Ovary (tissue), 3 donors: ENCODE measurements at regions not wholly inside any gene's neighbourhood (a gene's known extent, or its start where the extent isn't known, plus 50 kb on each side); places are given as distances from the start of the nearest gene placed in this dataset.

Source experiments
- EP300 ChIP-seq: sonication (generic); formaldehyde crosslinking; IDR thresholded peaks from one replicate; pipeline ENCODE4 v1.6.1; 2017; ENCODE audit warnings: antibody characterized with exemption
- TF ChIP-seq, protein P1 (sequence below), 3 donors: fragments of 450-650 bp in 2 of 3; fragments of 200-600 bp in 1 of 3; IDR thresholded peaks; one replicate each; pipeline versions ENCODE4 v1.5.1 to v1.8.0; 2016 to 2022; ENCODE audit warnings: antibody characterized with exemption in 3 of 3, mild to moderate bottlenecking in 1 of 3
- donor health status: DM: no; HTN: no; CAD: no.

DNA sequence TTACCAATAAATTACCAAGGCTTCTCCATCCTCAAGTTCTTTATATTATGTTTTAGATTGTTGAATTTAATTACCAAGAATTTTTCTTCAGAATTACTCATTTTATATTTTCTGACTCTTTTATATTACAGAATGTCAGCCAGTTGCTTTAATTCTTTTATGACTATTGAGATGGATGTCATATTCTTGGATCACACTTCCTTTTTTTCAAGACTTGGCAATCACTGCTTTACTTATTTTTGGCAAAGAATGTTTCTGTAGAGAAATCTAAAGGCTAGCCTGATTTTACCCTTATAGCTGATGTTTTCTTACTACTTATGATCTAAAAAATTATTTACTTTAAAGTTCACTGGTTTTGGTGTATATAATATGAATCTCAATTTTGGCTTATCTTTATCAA, 721.1 kb upstream of the TMPRSS15 start:
- no peak for TF ChIP-seq EP300
- TF ChIP-seq, protein P1, sequence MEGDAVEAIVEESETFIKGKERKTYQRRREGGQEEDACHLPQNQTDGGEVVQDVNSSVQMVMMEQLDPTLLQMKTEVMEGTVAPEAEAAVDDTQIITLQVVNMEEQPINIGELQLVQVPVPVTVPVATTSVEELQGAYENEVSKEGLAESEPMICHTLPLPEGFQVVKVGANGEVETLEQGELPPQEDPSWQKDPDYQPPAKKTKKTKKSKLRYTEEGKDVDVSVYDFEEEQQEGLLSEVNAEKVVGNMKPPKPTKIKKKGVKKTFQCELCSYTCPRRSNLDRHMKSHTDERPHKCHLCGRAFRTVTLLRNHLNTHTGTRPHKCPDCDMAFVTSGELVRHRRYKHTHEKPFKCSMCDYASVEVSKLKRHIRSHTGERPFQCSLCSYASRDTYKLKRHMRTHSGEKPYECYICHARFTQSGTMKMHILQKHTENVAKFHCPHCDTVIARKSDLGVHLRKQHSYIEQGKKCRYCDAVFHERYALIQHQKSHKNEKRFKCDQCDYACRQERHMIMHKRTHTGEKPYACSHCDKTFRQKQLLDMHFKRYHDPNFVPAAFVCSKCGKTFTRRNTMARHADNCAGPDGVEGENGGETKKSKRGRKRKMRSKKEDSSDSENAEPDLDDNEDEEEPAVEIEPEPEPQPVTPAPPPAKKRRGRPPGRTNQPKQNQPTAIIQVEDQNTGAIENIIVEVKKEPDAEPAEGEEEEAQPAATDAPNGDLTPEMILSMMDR (IDR thresholded peaks at IDR 0.05) = no peak
